OCI-LY7 (cell line): ENCODE measurements at regions not wholly inside any gene's neighbourhood (a gene's known extent, or its start where the extent isn't known, plus 50 kb on each side); places are given as distances from the start of the nearest gene placed in this dataset.
"Not testable (repeated sequence)": the region's sequence is repeated elsewhere in the genome, so short reads cannot be mapped to it uniquely, and the experiment has no call there.

ENCODE experiments used
- CTCF ChIP-seq: fragments of 200-600 bp; sonication (generic); conservative IDR thresholded peaks from 2 replicates; pipeline ENCODE4 v1.5.1; 2014; ENCODE audit warnings: mild to moderate bottlenecking, antibody characterized with exemption, low read length, moderate library complexity, mixed read lengths
- EZH2phosphoT487 ChIP-seq: fragments of 200-600 bp; sonication (generic); IDR thresholded peaks from 2 replicates; pipeline ENCODE4 v1.6.1; 2018; ENCODE audit warnings: low read depth, borderline replicate concordance, mild to moderate bottlenecking, mixed run types, antibody characterized with exemption, low read length, moderate library complexity, mixed read lengths

DNA sequence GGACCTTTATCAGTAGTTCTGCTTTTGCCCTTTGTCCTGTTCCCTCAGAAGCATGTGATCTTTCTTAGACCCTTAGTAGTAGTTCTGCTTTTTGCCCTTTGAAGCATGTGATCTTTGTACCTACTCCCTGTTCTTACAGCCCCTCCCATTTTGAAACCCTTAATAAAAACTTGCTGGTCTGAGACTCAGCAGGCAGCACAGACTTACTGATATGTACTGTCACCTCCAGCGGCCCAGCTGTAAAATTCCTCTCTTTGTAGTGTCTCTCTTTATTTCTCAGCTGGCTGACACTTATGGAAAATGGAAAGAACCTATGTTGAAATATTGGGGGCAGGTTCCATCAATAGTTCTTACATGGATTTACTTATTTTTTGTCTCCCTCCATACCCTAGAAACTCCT is 110.4 kb downstream of the UNC93B1 start:
- TF ChIP-seq CTCF, EZH2phosphoT487: not testable (repeated sequence)
